ENCODE measurements at regions not wholly inside any gene's neighbourhood (a gene's known extent, or its start where the extent isn't known, plus 50 kb on each side); places are given as distances from the start of the nearest gene placed in this dataset.

DNA sequence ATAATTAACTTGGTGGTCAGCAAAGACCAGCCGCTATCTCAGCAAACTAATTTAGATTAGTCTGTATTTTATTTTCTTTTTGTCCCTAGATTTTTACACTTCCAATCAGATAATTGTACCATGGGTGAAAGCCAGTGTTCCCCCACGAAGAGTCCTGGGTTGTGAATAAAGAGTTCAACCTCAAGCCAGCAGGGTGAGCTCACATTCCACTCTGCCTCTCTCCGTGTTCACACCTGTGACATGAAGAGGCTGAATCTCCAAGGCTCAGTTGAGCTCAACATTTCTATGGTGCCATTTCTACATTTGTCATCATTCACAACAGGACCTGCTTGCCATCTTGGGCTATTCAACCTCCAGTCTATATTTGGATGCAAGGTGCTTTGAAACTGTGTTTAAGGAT, 771.5 kb downstream of the GALR1 start:
- TF ChIP-seq POLR2AphosphoS5 (IDR thresholded peaks at IDR 0.05; ENCODE audit: low read depth, low read length): no peak
- TF ChIP-seq, protein P1, sequence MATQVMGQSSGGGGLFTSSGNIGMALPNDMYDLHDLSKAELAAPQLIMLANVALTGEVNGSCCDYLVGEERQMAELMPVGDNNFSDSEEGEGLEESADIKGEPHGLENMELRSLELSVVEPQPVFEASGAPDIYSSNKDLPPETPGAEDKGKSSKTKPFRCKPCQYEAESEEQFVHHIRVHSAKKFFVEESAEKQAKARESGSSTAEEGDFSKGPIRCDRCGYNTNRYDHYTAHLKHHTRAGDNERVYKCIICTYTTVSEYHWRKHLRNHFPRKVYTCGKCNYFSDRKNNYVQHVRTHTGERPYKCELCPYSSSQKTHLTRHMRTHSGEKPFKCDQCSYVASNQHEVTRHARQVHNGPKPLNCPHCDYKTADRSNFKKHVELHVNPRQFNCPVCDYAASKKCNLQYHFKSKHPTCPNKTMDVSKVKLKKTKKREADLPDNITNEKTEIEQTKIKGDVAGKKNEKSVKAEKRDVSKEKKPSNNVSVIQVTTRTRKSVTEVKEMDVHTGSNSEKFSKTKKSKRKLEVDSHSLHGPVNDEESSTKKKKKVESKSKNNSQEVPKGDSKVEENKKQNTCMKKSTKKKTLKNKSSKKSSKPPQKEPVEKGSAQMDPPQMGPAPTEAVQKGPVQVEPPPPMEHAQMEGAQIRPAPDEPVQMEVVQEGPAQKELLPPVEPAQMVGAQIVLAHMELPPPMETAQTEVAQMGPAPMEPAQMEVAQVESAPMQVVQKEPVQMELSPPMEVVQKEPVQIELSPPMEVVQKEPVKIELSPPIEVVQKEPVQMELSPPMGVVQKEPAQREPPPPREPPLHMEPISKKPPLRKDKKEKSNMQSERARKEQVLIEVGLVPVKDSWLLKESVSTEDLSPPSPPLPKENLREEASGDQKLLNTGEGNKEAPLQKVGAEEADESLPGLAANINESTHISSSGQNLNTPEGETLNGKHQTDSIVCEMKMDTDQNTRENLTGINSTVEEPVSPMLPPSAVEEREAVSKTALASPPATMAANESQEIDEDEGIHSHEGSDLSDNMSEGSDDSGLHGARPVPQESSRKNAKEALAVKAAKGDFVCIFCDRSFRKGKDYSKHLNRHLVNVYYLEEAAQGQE (IDR thresholded peaks at IDR 0.05; ENCODE audit: insufficient read depth in 1 of 2, low read depth in 2 of 2, low read length in 2 of 2): no peak
